Keratinocyte (primary cell): ENCODE measurements at regions not wholly inside any gene's neighbourhood (a gene's known extent, or its start where the extent isn't known, plus 50 kb on each side); places are given as distances from the start of the nearest gene placed in this dataset.

Source experiments
- DNase-seq: peaks from one replicate; pipeline ENCODE4 v3.0.0-alpha.2; 2011; ENCODE audit warnings: low read depth, missing footprints, low spot score
- FAIRE-seq: peaks from 2 replicates; lab custom pipeline; 2011; peaks lifted over from hg19 to GRCh38; lab: Jason Lieb, UNC
- H2AFZ ChIP-seq: 2 replicates; pipeline ENCODE4 v1.6.0; 2012; ENCODE audit warnings: low read length, control low read depth, inconsistent platforms; ENCODE audit not compliant: control insufficient read depth
- H3K27ac ChIP-seq: 2 replicates; pipeline ENCODE4 v1.5.1; 2011; ENCODE audit warnings: low read length; ENCODE audit not compliant: control insufficient read depth, insufficient read depth
- H3K27me3 ChIP-seq: 3 replicates; pipeline ENCODE4 v1.6.0; 2011; ENCODE audit warnings: low read length; ENCODE audit not compliant: control insufficient read depth, insufficient read depth; ENCODE audit errors: extremely low read depth
- H3K36me3 ChIP-seq, 2 experiments: 2 replicates in 1 of 2; 3 replicates in 1 of 2; pipeline ENCODE4 v1.5.1; 2011; ENCODE audit warnings: low read length in 2 of 2, mild to moderate bottlenecking in 1 of 2; ENCODE audit not compliant: control insufficient read depth in 2 of 2, insufficient read depth in 2 of 2; ENCODE audit errors: extremely low read depth in 1 of 2
- H3K4me1 ChIP-seq: 3 replicates; pipeline ENCODE4 v1.5.1; 2011; ENCODE audit warnings: low read length; ENCODE audit not compliant: control insufficient read depth, insufficient read depth; ENCODE audit errors: extremely low read depth
- H3K4me2 ChIP-seq: 3 replicates; pipeline ENCODE4 v1.6.0; 2011; ENCODE audit warnings: low read depth, low read length; ENCODE audit not compliant: control insufficient read depth, insufficient read depth; ENCODE audit errors: extremely low read depth
- H3K4me3 ChIP-seq, 3 experiments: fragments of 200-600 bp in 1 of 3; sonication (generic) in 1 of 3; 2 replicates in 2 of 3; 3 replicates in 1 of 3; pipeline ENCODE4 v1.5.1; 2011 to 2016; ENCODE audit warnings: low read length in 3 of 3, mild to moderate bottlenecking in 3 of 3, control low read depth in 2 of 3, inconsistent platforms in 1 of 3, low read depth in 1 of 3, mixed read lengths in 1 of 3, mixed run types in 1 of 3, moderate library complexity in 1 of 3; ENCODE audit not compliant: control insufficient read depth in 2 of 3, insufficient read depth in 2 of 3; ENCODE audit errors: extremely low read depth in 1 of 3
- H3K79me2 ChIP-seq: 2 replicates; pipeline ENCODE4 v1.6.0; 2012; ENCODE audit warnings: low read length; ENCODE audit not compliant: control insufficient read depth, insufficient read depth
- H3K9ac ChIP-seq: 3 replicates; pipeline ENCODE4 v1.6.0; 2011; ENCODE audit warnings: low read length; ENCODE audit not compliant: control insufficient read depth, insufficient read depth; ENCODE audit errors: extremely low read depth
- H3K9me1 ChIP-seq: 3 replicates; pipeline ENCODE4 v1.6.0; 2011; ENCODE audit warnings: low read length; ENCODE audit not compliant: control insufficient read depth, insufficient read depth; ENCODE audit errors: extremely low read depth
- H3K9me3 ChIP-seq: 2 replicates; pipeline ENCODE4 v1.5.1; 2012; ENCODE audit warnings: low read depth, low read length; ENCODE audit not compliant: control insufficient read depth
- H4K20me1 ChIP-seq: 3 replicates; pipeline ENCODE4 v1.6.0; 2011; ENCODE audit warnings: low read length; ENCODE audit not compliant: control insufficient read depth, insufficient read depth; ENCODE audit errors: extremely low read depth
- EZH2 ChIP-seq: IDR thresholded peaks from one replicate; pipeline ENCODE4 v1.6.1; 2012; ENCODE audit warnings: inconsistent platforms, mild to moderate bottlenecking, low read length, moderate library complexity
- dilution Hi-C: fragments of 300-500 bp; cut with MboI; formaldehyde crosslinking; loops from one replicate; pipeline ENCODE4 v1.7.0; 2020; ENCODE audit warnings: low sequenced_read_pairs; ENCODE audit not compliant: extremely low pct_ligation_motif_present
- TF ChIP-seq, protein P1 (sequence below), 3 experiments: IDR thresholded peaks in 1 of 3; conservative IDR thresholded peaks in 1 of 3; optimal IDR thresholded peaks in 1 of 3; 2 replicates in 2 of 3; 3 replicates in 1 of 3; pipeline versions ENCODE3 to v1.5.1; 2011; ENCODE audit warnings: low read length in 3 of 3, mild to moderate bottlenecking in 3 of 3, moderate library complexity in 2 of 3, control low read depth in 1 of 3, inconsistent platforms in 1 of 3; ENCODE audit not compliant: insufficient read depth in 2 of 3; ENCODE audit errors: extremely low read depth in 1 of 3

GRCh38 chr7:124460056-124460450 lies 305.5 kb downstream of the GPR37 start:
- DNase-seq = no peak
- Histone ChIP-seq H2AFZ (no peak overlapping the region), H3K9ac (no peak overlapping the region), H3K4me2 (no peak overlapping the region), H3K9me3 (no peaks in the 10 kb centered on the region), H3K27ac (no peak overlapping the region), H3K4me3 (no peak overlapping the region), H3K27me3 (no peaks in the 10 kb centered on the region), H3K9me1 (no peaks in the 10 kb centered on the region), H4K20me1 (no peaks in the 10 kb centered on the region), H3K4me1 (peaks cover 6% of the 10 kb centered on the region), H3K79me2 (no peaks in the 10 kb centered on the region), H3K36me3 (no peaks in the 10 kb centered on the region)
- TF ChIP-seq, protein P1, sequence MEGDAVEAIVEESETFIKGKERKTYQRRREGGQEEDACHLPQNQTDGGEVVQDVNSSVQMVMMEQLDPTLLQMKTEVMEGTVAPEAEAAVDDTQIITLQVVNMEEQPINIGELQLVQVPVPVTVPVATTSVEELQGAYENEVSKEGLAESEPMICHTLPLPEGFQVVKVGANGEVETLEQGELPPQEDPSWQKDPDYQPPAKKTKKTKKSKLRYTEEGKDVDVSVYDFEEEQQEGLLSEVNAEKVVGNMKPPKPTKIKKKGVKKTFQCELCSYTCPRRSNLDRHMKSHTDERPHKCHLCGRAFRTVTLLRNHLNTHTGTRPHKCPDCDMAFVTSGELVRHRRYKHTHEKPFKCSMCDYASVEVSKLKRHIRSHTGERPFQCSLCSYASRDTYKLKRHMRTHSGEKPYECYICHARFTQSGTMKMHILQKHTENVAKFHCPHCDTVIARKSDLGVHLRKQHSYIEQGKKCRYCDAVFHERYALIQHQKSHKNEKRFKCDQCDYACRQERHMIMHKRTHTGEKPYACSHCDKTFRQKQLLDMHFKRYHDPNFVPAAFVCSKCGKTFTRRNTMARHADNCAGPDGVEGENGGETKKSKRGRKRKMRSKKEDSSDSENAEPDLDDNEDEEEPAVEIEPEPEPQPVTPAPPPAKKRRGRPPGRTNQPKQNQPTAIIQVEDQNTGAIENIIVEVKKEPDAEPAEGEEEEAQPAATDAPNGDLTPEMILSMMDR (optimal IDR thresholded peaks at IDR 0.05 in 1 of 3, IDR thresholded peaks at IDR 0.05 in 1 of 3, conservative IDR thresholded peaks at IDR 0.05 in 1 of 3; ENCODE audit: extremely low read depth in 1 of 3, insufficient read depth in 2 of 3, low read length in 3 of 3) = no peak
- TF ChIP-seq EZH2 = no peak
- no peak for FAIRE-seq
- dilution Hi-C loops = no loop called here

DNA sequence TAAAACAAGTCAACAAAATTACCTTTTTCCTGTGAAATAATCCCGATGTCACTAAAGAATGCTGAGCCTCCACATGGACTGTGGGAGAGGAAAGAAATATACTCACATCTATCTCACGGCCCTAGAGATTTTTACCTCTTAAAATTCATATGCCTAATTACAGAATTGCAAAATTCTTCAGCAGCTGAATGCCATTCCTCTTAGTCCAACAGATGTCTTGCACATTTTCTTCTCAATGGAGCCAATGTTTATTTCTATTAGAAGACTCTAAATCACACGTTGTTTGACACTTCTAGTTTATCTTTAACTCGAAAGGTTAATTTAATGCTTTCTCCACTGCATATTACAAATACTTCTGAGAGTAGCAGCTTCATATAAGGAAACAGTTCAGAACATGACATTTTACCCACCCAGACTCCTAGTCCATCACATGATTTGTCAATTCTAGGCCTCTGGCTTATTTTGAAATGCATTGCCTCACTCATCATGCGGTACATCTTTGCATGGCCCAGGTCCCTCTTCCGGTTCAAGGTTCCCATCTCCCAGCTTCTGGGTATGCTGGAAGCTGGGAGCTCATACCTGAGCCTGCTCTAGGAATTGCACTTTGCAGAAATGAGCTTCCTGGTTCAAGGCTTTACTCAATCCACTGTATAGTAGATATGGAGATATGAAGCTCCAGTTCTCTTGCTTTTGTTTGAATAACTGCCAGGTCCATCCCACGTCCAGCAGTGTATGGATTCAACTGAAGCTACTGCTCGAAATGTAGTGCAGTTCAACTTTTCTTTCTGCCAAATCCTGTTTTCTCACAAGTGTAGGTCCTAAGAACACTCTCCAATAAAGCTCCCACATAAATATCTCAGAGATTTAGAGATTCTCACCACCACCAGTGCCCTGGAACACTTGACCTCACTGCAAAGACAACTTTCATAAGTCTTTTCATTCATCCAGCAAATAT lies 306.2 kb downstream of the GPR37 start:
- TF ChIP-seq, protein P1 (optimal IDR thresholded peaks at IDR 0.05 in 1 of 3, IDR thresholded peaks at IDR 0.05 in 1 of 3, conservative IDR thresholded peaks at IDR 0.05 in 1 of 3; ENCODE audit: extremely low read depth in 1 of 3, insufficient read depth in 2 of 3, low read length in 3 of 3) = no peak
- no peak for TF ChIP-seq EZH2
- peak; percentile 34 for FAIRE-seq
- H3K79me2 ChIP-seq = no peaks in the 10 kb centered on the region
- dilution Hi-C loops = no loop called here
- H3K9ac ChIP-seq = no peak overlapping the region
- no peak overlapping the region for H3K4me3 ChIP-seq
- H3K27ac ChIP-seq = no peak overlapping the region
- peaks cover 6% of the 10 kb centered on the region for H3K4me1 ChIP-seq
- H2AFZ ChIP-seq = no peak overlapping the region
- no peak overlapping the region for H3K4me2 ChIP-seq
- DNase-seq = no peak
- no peaks in the 10 kb centered on the region for H3K9me3 ChIP-seq
- no peaks in the 10 kb centered on the region for H3K36me3 ChIP-seq
- no peaks in the 10 kb centered on the region for H4K20me1 ChIP-seq
- H3K27me3 ChIP-seq = no peaks in the 10 kb centered on the region
- H3K9me1 ChIP-seq = no peaks in the 10 kb centered on the region
